VCaP (cell line): ENCODE measurements at regions not wholly inside any gene's neighbourhood (a gene's known extent, or its start where the extent isn't known, plus 50 kb on each side); places are given as distances from the start of the nearest gene placed in this dataset.

ENCODE experiments used
- H3K27ac ChIP-seq: fragments of 450-650 bp; 2 replicates; pipeline ENCODE4 v1.5.1; 2017
- TF ChIP-seq, protein P1 (sequence below): fragments of 450-650 bp; conservative IDR thresholded peaks from 2 replicates; pipeline ENCODE4 v1.5.1; 2017; ENCODE audit warnings: mild to moderate bottlenecking, moderate library complexity

DNA sequence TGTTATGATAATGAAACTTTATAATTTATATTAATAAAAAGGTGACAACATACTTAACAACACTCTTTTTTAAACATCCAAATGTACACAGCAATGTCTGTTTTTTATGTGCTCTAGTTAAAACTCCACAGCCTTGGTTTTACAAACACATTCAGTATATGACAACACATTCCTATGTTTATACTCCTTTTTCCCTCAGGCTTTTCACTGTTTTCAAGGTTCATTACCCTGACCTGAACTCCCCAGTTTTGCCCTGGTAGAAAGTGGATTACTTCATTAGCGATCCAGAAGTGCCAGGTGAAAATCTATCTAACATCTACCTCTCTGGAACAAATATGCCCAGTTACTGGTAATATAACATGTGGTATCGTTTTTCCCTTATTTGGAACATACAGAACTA lies 340.2 kb upstream of the DDHD1 start:
- no peak overlapping the region for H3K27ac ChIP-seq
- TF ChIP-seq, protein P1, sequence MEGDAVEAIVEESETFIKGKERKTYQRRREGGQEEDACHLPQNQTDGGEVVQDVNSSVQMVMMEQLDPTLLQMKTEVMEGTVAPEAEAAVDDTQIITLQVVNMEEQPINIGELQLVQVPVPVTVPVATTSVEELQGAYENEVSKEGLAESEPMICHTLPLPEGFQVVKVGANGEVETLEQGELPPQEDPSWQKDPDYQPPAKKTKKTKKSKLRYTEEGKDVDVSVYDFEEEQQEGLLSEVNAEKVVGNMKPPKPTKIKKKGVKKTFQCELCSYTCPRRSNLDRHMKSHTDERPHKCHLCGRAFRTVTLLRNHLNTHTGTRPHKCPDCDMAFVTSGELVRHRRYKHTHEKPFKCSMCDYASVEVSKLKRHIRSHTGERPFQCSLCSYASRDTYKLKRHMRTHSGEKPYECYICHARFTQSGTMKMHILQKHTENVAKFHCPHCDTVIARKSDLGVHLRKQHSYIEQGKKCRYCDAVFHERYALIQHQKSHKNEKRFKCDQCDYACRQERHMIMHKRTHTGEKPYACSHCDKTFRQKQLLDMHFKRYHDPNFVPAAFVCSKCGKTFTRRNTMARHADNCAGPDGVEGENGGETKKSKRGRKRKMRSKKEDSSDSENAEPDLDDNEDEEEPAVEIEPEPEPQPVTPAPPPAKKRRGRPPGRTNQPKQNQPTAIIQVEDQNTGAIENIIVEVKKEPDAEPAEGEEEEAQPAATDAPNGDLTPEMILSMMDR = no peak

DNA sequence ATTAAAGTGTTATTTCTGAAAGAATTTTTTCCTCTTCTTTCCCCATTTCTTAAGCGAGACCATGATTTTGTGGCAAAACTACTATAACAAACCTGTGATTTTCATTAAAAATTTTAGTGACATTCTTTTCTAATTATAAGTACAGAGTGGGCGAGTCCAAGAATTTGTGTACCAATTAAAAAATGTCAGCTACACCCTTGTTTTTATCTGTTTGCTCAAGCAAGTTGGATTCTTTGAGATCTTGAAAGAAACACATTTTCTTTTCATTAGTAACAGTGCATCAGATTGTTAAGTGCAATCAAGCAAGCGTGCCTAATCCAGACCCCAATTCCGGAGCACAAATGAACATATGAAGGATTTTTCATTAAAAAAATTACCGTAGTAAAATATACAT lies 338.8 kb upstream of the DDHD1 start:
- TF ChIP-seq, protein P1 = no peak
- no peak overlapping the region for H3K27ac ChIP-seq

DNA sequence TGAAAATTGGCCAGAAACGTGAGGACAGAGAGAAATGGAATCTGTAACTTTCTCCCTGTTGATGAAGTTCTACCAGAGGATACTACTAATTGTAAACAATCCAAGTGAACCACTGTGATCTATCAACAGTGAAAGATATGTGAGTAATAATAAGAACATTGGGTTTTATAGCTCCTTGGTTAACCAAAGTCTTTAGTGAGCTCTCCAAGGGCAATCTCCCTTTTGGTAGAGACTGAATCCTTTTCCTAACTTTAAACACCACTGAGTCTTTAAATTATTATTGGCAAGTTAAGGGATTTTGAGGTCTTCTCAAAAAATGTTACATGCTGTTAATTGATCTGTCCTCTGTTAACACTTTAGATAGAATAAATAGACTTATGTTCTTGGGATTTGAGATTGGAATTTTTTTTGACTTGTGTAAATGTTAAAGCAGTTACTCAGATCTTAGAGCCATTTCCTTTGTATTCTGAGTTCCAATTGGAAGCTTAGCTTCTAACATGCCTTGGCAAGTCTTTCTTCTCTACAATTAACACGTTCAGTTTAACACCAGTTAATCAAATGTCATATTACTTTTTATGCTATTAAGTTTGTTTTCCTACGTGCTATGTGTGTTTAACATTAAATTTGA lies 338.2 kb upstream of the DDHD1 start:
- no peak overlapping the region for H3K27ac ChIP-seq
- TF ChIP-seq, protein P1 = no peak

DNA sequence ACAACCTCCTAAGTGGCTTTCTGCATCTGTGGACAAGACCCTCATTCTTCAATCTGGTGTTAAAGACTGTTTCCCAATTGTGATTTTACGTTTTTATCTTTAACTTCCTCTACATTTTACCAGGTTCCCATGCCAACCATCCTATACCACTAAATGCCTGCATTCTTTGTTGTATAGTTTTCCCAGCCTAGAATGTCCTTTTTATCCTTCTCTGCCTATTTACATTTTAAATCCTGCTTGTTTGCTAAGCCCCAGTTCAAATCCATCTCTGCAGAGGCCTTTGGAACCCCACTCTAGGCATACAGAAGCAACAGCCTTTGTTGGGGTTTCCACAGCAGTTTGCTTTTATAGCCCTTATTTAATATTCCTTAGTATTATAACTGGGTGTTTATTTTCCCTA lies 325.1 kb upstream of the DDHD1 start:
- TF ChIP-seq, protein P1 = no peak
- no peak overlapping the region for H3K27ac ChIP-seq

DNA sequence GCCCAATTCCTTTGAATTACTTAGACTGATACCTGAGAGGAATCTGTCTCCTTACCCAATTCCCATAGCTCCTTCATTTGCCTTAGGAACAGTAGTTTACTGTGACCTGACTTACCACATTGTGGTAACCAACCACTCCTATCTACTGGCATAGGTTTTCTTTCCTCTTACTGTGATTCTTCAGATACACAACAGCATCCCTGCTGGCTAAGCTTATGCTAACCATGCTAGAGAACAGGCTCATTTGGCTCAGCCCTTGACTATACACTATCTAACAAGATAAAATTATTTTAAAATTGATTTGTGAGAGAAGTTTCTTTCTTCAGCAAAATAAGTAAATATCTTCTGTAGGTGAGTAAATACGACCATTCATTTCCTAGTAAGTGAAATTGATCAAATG lies 320.4 kb upstream of the DDHD1 start:
- TF ChIP-seq, protein P1 = no peak
- no peak overlapping the region for H3K27ac ChIP-seq

DNA sequence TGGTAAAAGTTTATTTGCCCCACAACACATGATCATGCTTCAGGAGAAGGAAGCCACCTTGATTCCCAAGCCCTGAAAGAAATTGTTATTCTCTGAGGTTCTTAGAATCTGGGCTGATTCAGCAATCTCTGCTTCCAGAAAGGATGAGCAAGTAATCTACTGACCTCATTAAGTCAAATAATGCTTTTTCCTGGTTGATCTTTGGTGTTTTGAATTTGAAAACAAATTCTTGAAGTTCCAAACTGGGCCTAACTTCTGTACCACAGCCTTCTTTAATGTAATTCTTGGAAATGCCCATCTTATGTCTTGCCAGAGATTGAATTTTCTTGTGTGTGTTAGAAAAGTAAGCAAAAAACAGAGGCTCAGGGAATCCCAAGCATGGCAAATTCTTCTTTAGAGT lies 319.2 kb upstream of the DDHD1 start:
- TF ChIP-seq, protein P1 = no peak
- H3K27ac ChIP-seq = no peak overlapping the region

DNA sequence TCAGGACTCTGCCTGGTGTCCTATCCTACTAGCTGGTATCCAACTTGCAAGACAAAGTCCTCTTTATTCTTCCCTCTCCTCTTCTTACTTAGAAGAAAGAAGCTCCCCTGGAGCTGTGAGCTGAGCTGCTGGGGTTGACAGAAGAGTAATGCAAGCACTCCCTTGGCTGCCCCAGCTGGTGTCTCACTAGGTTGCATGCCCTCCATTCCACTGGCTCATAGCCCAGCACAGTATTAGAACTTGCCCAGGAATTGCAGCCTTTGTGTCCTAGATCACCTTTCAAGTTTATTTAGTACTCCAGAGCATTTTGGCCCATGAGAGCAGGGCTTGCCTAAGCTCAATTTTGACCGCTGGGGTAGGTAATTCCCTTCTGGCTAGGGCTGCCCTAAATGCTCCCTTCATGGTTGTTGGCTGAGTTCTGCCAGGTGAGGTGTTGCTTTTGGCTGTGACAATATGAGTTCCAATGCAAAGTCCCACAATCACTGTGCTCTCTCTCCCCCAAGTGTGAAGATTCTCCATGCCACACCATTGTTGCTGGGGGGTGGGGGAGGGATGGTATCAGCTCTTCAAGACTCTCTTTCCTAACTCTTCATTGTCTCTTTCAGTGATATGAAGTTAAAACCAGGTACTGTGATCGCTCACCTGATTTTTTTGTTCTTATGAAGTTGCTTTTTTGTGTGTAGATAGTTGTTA lies 317.4 kb upstream of the DDHD1 start:
- H3K27ac ChIP-seq = no peak overlapping the region
- TF ChIP-seq, protein P1 = no peak
